WI38 (cell line): ENCODE measurements at regions not wholly inside any gene's neighbourhood (a gene's known extent, or its start where the extent isn't known, plus 50 kb on each side); places are given as distances from the start of the nearest gene placed in this dataset.

Experiments
- H3K4me3 ChIP-seq: 2 replicates; pipeline ENCODE4 v1.5.1; 2011; ENCODE audit warnings: low read depth, mild to moderate bottlenecking, control low read depth, low read length
- CTCF ChIP-seq: IDR thresholded peaks from 2 replicates; pipeline ENCODE4 v1.5.1; 2012; ENCODE audit warnings: low read depth, mild to moderate bottlenecking, control low read depth, low read length

- H3K4me3 ChIP-seq: no peak overlapping the region
- TF ChIP-seq CTCF: no peak
Observed at GRCh38 chr1:208497866-208498541, 253.8 kb upstream of the PLXNA2 start.

- no peak overlapping the region for H3K4me3 ChIP-seq
- TF ChIP-seq CTCF: no peak
Observed at GRCh38 chr1:208499026-208499425, 254.8 kb upstream of the PLXNA2 start.

GRCh38 chr1:208499601-208500000 lies 255.4 kb upstream of the PLXNA2 start:
- no peak for TF ChIP-seq CTCF
- no peak overlapping the region for H3K4me3 ChIP-seq

- no peak overlapping the region for H3K4me3 ChIP-seq
- no peak for TF ChIP-seq CTCF
Observed at GRCh38 chr1:208500375-208500774, 256.2 kb upstream of the PLXNA2 start.

- no peak overlapping the region for H3K4me3 ChIP-seq
- TF ChIP-seq CTCF: no peak
Observed at GRCh38 chr1:208501542-208501941, 257.4 kb upstream of the PLXNA2 start.

- no peak for TF ChIP-seq CTCF
- no peak overlapping the region for H3K4me3 ChIP-seq
Observed at GRCh38 chr1:208503787-208504186, 259.6 kb upstream of the PLXNA2 start.

GRCh38 chr1:208506812-208507211 lies 262.6 kb upstream of the PLXNA2 start:
- TF ChIP-seq CTCF: no peak
- H3K4me3 ChIP-seq: no peak overlapping the region
